D721Med (cell line): ENCODE measurements at regions not wholly inside any gene's neighbourhood (a gene's known extent, or its start where the extent isn't known, plus 50 kb on each side); places are given as distances from the start of the nearest gene placed in this dataset.

Experiments used
- DNase-seq: peaks from one replicate; pipeline ENCODE4 v3.0.0; 2011; ENCODE audit warnings: low spot score; ENCODE audit not compliant: insufficient read length
- FAIRE-seq: peaks from 2 replicates; lab custom pipeline; 2011; peaks lifted over from hg19 to GRCh38; lab: Jason Lieb, UNC
- CTCF ChIP-seq: IDR thresholded peaks from 2 replicates; pipeline ENCODE4 v1.5.1; 2012; ENCODE audit warnings: mild to moderate bottlenecking, control low read depth; ENCODE audit not compliant: insufficient read depth; ENCODE audit errors: missing control alignments

GRCh38 chr3:193779933-193780332, 186.9 kb downstream of the OPA1 start:
- DNase-seq (no peak), FAIRE-seq (no peak)
- TF ChIP-seq CTCF: no peak

GRCh38 chr3:193780397-193780796, 187.4 kb downstream of the OPA1 start:
- DNase-seq (no peak), FAIRE-seq (no peak)
- TF ChIP-seq CTCF: no peak

GRCh38 chr3:193780810-193781478, 187.9 kb downstream of the OPA1 start:
- FAIRE-seq (no peak), DNase-seq (peak; percentile 46)
- TF ChIP-seq CTCF: peak; percentile 61

GRCh38 chr3:193782276-193782647, 189.3 kb downstream of the OPA1 start:
- DNase-seq (no peak), FAIRE-seq (no peak)
- TF ChIP-seq CTCF: no peak

GRCh38 chr3:193782747-193783146, 189.7 kb downstream of the OPA1 start:
- FAIRE-seq (no peak), DNase-seq (no peak)
- no peak for TF ChIP-seq CTCF

- no peak for TF ChIP-seq CTCF
- FAIRE-seq (no peak), DNase-seq (no peak)
Measured at GRCh38 chr3:193783166-193783896, 190.3 kb downstream of the OPA1 start.

- no peak for TF ChIP-seq CTCF
- no peak for FAIRE-seq
- DNase-seq: no peak
Measured at GRCh38 chr3:193784822-193785221, 191.8 kb downstream of the OPA1 start.
